Hepatic stellate cell (primary cell): ENCODE measurements at regions not wholly inside any gene's neighbourhood (a gene's known extent, or its start where the extent isn't known, plus 50 kb on each side); places are given as distances from the start of the nearest gene placed in this dataset.

Source experiments
- DNase-seq: peaks from one replicate; pipeline ENCODE4 v3.0.0; 2011; ENCODE audit warnings: low spot score

DNA sequence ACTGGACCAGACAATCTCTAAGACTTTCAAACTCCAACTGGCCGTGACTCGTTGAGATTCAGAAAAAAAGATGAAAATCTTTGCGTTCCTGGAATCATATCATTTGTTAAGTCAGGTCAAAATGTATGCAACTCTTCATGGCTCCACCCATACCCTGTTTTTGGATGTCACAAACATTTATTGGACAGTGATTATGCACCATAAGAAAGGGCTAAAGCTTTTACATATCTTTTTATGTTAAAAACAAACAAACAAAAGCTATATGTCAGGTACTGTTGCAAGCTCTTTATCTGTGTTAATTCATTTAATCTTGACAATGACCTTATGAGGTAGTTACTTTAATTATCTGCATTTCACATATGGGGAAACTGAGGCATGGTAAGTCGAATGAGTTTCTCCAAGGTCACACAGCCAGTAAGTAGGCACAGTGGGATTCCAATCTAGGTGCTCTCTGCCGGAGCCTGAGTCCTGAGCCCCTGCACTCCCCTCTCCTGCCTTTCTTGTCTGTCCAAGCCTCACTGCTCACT, 145.7 kb upstream of the MYCN start:
- no peak for DNase-seq

DNA sequence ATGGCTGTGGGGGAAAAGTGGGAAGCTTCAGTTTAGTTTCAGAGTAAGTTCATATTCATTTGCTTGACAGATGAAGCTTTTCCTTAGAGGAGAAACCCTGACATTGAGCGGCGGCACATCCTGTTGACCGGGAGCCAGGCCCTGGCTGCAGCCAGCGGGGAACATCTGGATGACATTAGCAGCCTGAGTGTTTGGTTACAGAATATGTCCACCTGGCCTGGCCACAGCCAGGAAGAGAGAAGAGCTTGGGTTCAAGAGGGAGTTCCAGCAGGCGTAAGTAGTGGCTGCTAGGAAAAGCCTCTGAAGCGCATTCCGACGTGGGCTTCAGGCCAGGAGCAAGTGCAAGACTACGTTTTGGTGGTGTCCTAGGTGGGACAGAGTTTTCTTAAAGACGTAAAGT, 144.9 kb upstream of the MYCN start:
- no peak for DNase-seq

DNA sequence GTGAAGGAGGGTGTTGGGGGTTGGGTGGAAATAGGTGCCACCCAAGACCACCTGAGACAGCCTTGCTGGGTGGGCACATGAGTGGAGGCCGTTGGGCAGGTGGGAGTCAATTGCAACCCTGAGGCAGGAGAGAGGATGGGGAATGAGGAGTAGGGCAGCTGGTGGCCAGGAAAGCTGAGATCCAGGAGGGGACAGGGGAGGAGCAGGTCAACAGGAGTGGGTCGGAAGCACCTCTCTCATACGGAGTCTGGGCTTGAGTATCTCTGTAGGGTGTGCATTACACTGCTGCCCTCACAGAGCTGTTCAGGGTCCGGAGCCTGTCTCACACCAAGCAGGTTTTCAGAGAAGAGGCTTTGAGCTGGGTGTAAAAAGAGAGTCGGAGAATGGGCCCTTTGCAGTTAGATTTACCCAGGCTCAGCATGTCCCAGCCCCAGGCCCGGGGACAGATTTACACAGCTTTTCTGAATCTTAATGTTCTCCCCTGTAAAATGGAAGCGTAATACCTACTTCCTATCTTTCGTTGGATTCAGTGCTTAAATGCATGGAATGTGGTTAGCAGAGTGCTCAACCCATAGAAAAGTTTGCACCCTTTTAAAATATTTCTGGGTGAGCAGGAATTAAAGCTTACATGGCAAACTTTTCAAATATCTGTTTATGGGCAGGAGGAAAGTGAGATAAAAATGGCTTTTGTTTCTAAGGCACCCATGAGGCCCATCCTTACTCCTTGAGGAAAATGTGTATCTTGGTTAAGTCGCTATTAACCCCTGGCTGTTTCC, 144.0 kb upstream of the MYCN start:
- DNase-seq, result no peak

DNA sequence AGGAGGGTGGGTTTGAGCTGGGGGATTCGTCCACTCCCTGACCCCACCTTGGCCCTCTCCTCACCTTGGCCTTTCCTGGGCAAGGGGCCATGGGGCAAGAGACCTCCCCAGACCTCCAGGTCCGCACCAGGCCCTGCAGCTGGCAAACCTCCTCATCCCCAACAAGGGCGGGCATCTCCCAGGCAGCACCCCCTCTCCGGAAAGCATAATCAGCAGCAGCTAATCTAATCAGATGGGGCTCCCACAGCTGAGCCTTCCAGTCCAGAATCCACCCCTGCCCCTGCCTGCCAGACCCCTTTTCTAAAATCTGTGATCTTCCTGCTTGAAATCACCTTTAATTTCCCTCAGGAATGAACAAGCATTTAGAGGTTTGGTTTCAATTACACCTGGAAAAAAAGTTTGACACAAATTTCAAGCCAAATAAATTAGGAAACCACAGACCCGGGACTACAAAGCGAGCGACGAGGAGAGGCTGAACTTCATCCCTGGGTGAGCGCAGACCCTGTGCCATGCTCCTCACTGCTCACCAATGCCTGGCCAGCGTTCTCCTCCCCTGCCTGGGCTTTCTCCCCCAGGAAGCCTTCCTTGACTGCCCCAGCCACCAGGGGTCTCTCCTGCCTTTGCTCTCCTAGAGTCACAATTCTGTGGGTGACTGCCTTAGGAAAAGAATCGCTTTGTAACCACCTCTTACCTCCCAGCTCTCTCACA, 143.0 kb upstream of the MYCN start:
- no peak for DNase-seq

DNA sequence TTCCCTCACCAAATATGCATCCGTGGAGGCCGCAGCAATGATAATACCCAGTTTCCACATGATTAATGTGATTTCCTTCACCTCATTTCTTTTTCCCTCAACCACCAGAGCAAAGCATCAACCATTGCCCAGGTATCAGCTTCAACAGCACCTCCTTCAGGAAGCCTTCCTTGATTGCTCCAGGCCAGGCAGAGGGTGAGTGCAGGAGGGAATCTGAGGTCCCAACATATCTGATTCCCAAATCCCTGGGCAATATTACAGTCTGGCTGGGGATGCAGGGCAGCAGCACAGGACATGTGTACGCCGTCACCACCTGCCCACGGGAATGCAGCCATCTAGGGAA, 142.4 kb upstream of the MYCN start:
- no peak for DNase-seq

DNA sequence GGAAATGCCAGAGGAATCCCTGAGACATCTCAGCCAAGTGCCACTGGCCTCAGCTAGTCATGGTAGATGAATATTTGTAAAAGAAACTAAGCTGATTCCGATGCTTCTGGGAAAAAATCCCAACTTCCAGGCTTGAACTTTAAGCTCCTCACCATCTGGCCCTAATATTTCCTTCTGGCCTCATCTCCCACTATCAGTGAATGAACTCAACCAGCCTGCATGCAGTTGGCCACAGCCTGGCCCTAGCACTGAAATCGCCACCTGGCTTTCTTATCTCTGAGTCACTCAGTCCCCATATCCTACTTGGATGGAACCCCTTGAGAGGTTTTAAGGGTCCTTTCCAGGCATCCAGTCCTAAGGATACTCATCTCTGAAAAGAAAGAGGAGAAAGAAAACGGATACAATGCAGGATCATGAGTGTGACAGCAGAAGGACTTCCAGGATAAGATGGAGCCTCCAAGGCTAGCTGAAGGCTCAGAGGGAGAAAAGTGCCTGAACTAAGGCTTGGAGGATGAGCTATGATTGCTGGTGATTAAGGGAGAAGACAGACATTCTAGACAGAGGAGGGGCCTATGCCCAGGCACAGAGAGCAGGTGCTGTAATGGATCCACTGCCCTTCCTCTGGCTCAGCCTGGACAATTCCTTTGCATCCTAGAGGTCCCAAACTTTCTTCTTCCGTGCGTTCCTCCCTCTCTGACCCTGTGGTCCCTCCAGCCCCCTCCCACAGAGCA, 141.5 kb upstream of the MYCN start:
- DNase-seq, result no peak

DNA sequence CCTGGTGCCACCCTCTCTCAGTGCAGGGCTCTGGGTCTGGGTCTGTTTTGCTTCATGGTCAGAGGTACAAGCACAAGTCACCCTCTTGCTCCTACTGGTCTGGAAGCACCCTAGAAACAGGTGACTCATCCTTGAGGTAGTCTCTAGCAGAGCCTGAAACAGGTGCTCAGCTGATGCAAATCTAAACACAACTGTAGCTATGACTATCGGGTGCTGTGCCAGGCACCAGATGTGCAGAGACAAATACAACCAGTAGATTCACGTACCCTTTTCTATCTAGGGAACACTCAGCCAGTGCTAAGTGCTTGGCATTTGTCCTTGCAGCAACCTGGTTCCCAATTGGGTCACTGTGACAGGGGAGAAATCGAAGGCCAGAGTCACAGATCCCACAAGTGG, 140.9 kb upstream of the MYCN start:
- no peak for DNase-seq

DNA sequence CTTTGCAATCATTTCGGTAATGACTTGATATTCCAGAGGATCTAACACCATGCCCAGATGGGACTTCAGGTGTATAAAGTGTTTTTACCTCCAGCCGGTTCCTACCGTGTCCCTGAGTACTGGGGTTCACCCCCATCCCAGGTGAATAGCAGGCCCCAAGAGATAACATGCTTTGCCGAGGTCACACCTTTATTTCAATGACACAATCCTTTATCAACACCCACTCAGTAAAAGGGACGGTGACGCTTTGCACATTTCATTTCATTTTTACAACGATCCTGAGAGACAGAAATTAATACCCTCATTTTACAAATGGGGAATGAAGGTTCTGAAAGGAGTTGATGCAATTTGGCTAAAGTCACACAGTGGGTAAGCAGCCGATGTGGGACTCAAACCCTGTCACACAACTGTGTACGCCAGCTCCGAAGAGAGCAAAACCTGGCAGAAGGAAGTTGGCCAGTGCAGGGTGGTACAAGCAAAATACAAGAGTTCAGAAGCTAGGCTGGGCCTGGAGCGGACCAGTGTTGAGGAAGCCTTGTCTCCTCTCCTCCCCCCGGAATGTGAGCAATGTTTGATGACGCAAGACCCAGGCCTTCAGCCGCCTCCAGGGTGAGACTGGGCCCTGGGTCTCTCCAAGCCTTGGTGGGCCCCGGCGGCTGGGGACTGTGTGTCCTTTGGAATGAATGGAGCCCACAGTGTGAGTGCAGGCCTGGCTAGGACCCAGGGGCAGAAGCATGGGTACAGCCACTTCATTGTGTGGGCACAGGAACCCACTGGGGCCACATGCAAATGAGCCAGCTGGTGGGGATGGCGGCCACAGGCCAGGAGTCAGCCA, 139.6 kb upstream of the MYCN start:
- no peak for DNase-seq

DNA sequence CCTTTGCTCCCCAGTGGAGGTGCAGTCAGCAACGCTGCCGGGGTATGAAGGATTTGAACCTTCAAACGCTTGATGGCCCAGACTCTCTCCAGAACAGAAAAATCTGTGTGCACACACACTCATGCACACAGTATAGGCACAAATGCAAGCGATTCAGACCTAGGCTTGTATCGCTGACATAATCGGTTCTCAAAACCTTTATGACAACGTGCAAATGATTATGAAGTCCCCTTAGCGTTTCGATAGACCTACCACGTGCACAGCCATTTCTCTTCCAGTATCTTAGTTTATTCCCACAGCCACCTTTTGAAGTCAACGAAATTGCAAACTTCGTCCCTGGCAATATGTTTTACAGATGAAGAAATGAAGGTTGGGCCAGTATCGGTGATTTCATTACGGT, 138.9 kb upstream of the MYCN start:
- DNase-seq, result no peak

DNA sequence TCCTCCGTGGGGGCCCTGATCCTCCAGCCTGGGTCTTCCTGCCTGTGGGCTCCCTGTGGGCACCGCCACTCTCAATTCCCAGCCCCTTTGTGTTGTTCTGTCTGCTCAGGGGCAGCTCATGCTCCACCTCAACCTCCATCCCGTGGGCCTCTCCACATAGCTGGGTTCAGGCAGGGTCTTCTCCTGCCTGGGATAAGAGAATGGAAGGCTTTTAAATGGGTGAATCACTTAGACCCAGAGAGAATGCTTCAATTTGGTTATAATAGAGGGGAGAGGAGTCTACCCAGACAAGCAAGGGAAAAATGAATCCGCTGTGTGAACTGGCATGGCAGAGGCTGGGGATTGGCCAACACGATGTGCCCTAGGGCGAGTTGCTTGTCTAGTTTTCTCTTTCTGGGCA, 138.4 kb upstream of the MYCN start:
- DNase-seq, result no peak

DNA sequence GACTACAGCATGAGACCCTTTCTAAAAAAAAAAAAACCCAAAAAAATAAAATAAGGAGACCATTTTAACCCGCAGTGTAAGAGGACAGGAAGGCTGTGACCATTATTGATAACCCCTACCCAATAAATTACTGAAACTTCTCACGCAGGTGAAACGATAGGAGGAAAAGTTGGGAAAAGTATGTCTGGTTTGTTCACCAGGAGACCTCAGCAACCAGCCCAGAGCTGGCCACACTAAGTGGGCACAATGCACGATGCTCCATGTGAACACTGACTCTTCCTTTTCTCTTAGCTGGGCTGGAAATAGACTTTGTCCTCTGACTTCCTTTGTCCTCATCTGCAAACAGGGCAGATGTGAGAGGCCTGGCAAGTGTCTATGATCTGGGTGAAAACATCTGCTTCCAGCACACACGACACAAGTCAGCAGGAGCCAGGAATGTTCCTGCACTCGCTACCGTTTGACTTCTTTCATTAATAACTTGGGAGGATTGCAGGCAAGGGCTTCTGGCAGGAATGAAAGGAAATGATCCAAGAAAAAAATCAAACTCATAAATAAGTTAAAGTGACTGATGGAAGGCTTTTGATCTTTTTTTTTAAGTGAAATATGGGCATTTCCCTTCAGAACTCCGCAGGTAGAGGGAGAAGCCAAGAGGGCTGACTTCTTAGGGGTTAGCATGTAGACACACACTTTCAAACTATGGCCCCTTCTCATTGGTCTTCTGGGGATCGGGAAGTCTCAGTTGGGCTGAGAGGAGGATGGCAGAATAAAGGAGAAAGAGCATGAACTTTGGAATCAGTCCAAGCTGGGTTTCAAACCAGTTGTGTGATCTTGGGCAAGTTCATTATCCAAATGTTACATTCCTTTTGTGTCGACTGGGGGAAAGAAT, 137.4 kb upstream of the MYCN start:
- DNase-seq, result no peak

DNA sequence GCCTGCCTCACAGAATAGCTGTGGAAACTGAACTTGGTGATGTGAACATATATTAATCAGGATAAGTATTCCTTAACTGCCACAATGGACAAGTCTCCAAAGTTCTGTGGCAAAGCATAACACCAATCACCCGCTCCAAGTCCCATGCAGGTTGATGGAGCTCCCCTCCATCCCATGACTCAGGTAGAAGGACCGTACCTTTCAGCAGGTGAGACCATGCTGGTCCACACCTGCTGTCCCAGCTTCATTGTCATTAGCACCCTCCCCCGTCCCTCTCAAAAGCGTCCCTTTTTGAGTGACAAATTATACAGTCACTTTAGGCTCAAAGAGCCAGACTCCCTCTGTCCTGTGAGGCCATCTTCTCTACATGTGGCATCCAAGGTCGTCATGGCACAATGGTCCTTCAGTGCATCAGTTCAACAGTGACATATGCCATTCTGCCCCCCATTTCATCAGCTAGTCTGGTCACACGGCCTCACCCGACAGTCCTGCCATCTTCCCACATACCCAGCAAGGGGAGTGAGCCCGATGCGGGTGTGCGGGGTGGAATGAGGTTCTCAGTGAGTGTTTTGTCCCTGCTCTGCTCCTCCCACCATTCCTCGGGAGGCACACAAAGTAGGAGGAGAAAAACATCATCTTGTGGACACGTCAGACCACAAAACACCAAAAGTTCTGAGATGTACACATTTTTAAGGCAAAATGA, 136.7 kb upstream of the MYCN start:
- DNase-seq, result no peak

DNA sequence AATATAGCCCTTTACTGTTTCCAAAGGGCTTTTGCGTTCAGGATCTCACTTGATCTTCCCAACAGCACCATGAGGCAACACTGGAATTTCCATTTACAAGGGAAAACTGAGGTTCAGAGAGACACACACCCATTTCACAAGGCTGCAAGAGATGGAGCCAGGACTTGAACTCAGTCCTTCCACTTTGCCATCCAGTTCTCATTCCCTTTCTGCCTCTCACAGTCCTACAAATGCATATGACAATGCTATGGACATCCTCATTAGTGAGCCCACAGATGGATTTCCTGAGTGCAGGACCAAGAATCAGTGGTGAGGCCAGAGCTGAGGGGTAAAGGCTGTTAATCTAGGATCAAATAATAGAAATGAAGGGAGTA, 136.1 kb upstream of the MYCN start:
- DNase-seq, result no peak

DNA sequence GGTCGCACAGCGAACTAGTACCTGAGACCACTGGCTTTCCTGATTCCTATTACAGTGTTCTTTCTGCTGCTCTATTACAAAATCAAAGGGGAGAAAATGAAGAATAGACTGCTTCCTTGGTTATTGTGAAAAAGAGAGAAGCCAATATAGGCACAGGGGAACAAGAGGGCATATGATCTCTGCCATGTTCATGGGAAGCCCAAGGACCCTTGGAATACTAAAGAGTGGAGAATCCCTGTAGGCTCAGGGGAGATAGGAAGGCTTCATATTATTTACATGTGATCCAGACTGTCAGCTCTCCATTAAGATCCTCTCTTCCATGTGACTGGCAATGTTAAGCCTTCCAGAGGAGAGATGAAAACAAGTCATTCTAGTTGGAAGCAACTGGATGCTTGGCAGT, 135.7 kb upstream of the MYCN start:
- DNase-seq, result no peak

DNA sequence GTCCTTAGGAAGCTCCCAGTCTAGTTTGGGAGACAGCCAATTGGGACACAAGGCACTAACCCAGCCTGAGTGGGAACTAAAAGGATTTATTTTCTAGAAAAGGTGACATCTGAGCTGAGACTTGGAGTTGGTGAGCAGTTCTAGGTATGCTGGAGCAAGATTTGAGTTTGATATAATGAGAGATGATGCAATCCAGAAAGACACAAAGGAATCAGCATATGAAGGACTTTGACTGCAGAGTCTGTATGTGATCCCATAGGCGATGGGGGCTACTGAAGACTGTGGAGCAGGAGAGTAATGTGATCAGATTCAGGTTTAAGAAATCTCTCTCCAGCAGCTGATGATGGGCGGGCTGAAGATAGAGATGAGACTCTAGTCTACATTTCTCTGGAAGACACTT, 135.1 kb upstream of the MYCN start:
- DNase-seq, result no peak

DNA sequence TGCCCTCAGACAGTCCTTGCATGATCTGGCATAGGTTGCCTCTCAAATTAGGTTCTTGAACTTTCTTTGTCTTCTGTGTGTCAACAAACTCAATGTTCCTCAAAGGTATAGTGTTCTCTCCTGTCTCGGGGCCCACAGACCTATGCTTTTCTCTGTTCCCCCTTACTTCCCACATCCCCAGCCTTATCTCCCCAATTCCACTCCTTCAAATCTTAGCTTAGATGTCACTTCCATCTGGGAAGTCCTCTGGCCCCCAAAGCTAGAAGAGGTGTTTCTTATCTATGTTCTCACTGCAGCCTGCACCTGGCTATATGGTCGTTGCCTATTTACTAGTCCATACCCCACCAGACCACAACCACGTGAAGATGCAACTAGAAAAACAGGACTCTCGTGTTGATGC, 134.6 kb upstream of the MYCN start:
- DNase-seq, result no peak

DNA sequence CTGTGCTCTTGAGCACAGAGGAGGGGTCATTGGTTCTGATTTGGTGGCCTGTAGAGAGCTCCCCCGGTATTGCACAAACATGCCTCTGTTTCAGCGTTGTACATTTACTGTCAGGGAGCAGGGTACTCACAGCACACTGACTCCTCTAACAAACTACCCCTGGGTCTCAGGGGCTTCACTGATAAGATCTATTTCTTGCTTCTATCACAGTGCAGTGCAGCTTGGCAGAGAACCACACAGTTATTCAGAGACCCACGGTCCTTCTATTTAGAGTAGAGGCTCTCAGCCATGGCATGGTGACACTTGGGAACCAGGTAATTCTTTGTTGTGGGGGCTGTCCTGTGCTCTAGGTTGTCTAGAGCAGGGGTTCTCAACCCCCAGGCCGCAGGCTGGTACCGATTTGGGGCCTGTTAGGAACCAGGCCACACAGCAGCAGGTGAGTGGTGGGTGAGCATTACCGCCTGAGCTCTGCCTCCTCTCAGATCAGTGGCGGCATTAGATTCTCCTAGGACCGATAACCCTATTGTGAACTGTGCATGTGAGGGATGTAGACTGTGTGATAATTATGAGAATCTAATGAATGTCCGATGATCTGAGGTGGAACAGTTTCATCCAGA, 133.4 kb upstream of the MYCN start:
- DNase-seq, result no peak

DNA sequence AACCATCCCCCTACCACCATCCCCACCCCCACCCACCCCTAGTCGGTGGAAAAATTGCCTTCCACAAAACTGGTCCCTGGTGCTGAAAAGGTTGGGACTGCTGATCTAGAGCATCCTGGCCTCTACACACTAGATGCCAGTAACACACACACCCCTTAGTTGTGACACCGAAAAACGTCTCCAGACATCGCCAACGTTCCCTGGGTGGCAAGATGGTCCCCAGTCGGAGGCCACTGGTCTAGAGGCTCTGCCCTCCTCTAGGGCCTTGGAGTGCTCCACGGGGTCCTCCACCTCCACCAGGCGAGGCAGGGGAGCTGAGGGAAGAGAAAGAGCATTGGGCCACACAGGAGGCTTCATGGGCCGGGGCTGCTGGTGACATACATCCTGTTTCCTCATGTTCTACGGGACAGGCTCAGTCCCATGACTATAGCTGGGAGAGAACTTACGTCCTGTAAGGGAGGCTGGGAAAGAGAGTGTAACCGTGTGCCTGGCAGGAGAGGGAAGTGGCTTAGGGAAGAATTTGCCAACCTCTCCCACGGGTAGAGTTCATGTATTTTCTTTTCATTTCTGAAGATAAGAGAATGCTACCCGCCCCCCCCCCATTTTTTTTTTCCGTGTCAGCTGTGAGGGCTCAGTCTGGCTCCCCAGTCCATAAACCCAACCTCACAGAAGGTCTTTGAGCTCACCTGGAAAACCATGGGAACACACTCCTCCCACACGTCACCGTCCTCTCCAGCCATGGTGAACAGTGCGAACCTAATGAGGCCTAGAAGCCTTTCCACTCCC, 132.7 kb upstream of the MYCN start:
- DNase-seq, result no peak

DNA sequence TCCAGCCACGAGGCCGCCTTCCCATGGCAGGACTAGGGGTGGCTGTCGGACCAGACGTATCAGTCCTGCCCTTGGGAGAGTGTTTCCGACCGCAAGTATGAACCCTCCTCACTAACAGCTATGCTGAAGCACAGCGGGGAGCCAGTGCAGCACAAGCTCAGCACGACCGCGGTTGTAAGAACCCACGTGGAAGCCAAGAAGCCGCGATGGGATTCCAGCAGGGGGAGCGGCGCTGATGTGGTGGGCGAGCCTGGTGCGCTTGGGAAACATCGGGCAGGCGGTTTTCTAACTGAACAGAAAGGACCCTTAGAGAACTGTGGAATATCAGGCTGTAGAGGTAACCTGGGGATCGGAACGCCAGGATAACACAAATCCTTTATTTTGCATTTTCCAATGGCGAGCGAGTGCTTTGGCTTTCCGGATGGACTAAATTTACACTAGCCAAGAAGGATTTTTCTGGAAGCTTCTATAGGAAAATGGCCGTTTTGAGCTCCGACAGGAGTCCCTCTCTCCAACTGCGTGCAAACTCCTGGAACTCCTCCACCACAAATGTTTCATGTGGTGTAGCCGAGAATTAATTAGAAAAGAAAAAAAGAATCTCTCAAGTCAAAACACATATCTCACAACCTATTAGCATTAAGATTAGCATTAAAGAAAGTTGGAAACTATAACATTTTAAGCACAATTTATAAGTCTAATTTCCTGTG, 132.0 kb upstream of the MYCN start:
- no peak for DNase-seq
